DOHH2 (cell line): ENCODE measurements at regions not wholly inside any gene's neighbourhood (a gene's known extent, or its start where the extent isn't known, plus 50 kb on each side); places are given as distances from the start of the nearest gene placed in this dataset.

Source experiments
- H3F3A ChIP-seq: fragments of 200-600 bp; sonication (generic), shearing (Covaris generic); 2 replicates; pipeline ENCODE4 v1.6.0; 2016; ENCODE audit warnings: antibody characterized with exemption, mild to moderate bottlenecking; ENCODE audit not compliant: control insufficient read depth, insufficient read depth
- H3K27ac ChIP-seq: fragments of 200-600 bp; sonication (generic); 2 replicates; pipeline ENCODE4 v1.5.1; 2014; ENCODE audit warnings: low read depth, mild to moderate bottlenecking, low read length, moderate library complexity
- H3K27me3 ChIP-seq: fragments of 200-600 bp; sonication (generic); 2 replicates; pipeline ENCODE4 v1.6.1; 2014; ENCODE audit warnings: mild to moderate bottlenecking, low read length, mixed read lengths; ENCODE audit not compliant: control insufficient read depth
- H3K36me3 ChIP-seq: fragments of 200-600 bp; sonication (generic); 2 replicates; pipeline ENCODE4 v1.6.1; 2014; ENCODE audit warnings: mild to moderate bottlenecking, low read length, moderate library complexity, mixed read lengths; ENCODE audit not compliant: control insufficient read depth
- H3K4me1 ChIP-seq: fragments of 200-600 bp; sonication (generic); 2 replicates; pipeline ENCODE4 v1.6.1; 2014; ENCODE audit warnings: mild to moderate bottlenecking, low read length, mixed read lengths; ENCODE audit not compliant: control insufficient read depth
- H3K4me2 ChIP-seq: fragments of 200-600 bp; sonication (generic); 2 replicates; pipeline ENCODE4 v1.6.0; 2014; ENCODE audit warnings: mild to moderate bottlenecking, low read length, moderate library complexity
- H3K4me3 ChIP-seq: fragments of 200-600 bp; sonication (generic); 2 replicates; pipeline ENCODE4 v1.5.1; 2014; ENCODE audit warnings: mild to moderate bottlenecking, low read length, mixed read lengths
- H3K79me2 ChIP-seq: fragments of 200-600 bp; sonication (generic); 2 replicates; pipeline ENCODE4 v1.6.1; 2014; ENCODE audit warnings: mild to moderate bottlenecking, low read length, mixed read lengths; ENCODE audit not compliant: control insufficient read depth
- H3K9me2 ChIP-seq: fragments of 200-600 bp; sonication (generic); replicated peaks from 2 replicates; pipeline ENCODE4 v1.6.1; 2014; ENCODE audit warnings: mild to moderate bottlenecking, low read length, mixed read lengths; ENCODE audit not compliant: control insufficient read depth
- H3K9me3 ChIP-seq: fragments of 200-600 bp; sonication (generic); 2 replicates; pipeline ENCODE4 v1.6.1; 2014; ENCODE audit warnings: antibody characterized with exemption, low read length, mixed read lengths; ENCODE audit not compliant: control insufficient read depth, insufficient read depth
- H4K20me1 ChIP-seq: fragments of 200-600 bp; sonication (generic); 2 replicates; pipeline ENCODE4 v1.6.0; 2014; ENCODE audit warnings: low read depth, mild to moderate bottlenecking, antibody characterized with exemption, low read length, moderate library complexity; ENCODE audit not compliant: control insufficient read depth, insufficient read depth
- CTCF ChIP-seq: fragments of 200-600 bp; sonication (generic); IDR thresholded peaks from one replicate; pipeline ENCODE4 v1.5.1; 2014; ENCODE audit warnings: antibody characterized with exemption, mild to moderate bottlenecking, low read depth, low read length; ENCODE audit not compliant: poor library complexity, severe bottlenecking
- EZH2phosphoT487 ChIP-seq: fragments of 200-600 bp; sonication (generic); IDR thresholded peaks from 2 replicates; pipeline ENCODE4 v1.6.1; 2017; ENCODE audit warnings: borderline replicate concordance, mild to moderate bottlenecking, antibody characterized with exemption, low read length, moderate library complexity, mixed read lengths

- H3K27me3 ChIP-seq, result 0 out of 2 replicates have a peak, but pooled peaks cover 2% of the 10 kb centered on the region
- H4K20me1 ChIP-seq, result no peaks in the 10 kb centered on the region
- no peaks in the 10 kb centered on the region for H3K79me2 ChIP-seq
- no peak overlapping the region for H3K4me2 ChIP-seq
- H3F3A ChIP-seq, result no peaks in the 10 kb centered on the region
- no peaks in the 10 kb centered on the region for H3K4me1 ChIP-seq
- H3K9me2 ChIP-seq, result no peaks in the 10 kb centered on the region
- no peaks in the 10 kb centered on the region for H3K9me3 ChIP-seq
- no peak overlapping the region for H3K27ac ChIP-seq
- no peak overlapping the region for H3K4me3 ChIP-seq
- TF ChIP-seq CTCF (no peak), EZH2phosphoT487 (no peak)
- H3K36me3 ChIP-seq, result no peaks in the 10 kb centered on the region
Observed at GRCh38 chr2:236689981-236690380, 120.4 kb downstream of the ACKR3 start.

GRCh38 chr2:236690726-236691125 lies 121.1 kb downstream of the ACKR3 start:
- Histone ChIP-seq H3K9me2 (no peaks in the 10 kb centered on the region), H3K27me3 (0 out of 2 replicates have a peak, but pooled peaks cover 2% of the 10 kb centered on the region), H3K4me1 (no peaks in the 10 kb centered on the region), H3K9me3 (no peaks in the 10 kb centered on the region), H3K4me3 (no peak overlapping the region), H3K4me2 (no peak overlapping the region), H3F3A (no peaks in the 10 kb centered on the region), H3K79me2 (no peaks in the 10 kb centered on the region), H3K36me3 (no peaks in the 10 kb centered on the region), H4K20me1 (no peaks in the 10 kb centered on the region), H3K27ac (no peak overlapping the region)
- TF ChIP-seq CTCF (no peak), EZH2phosphoT487 (no peak)

DNA sequence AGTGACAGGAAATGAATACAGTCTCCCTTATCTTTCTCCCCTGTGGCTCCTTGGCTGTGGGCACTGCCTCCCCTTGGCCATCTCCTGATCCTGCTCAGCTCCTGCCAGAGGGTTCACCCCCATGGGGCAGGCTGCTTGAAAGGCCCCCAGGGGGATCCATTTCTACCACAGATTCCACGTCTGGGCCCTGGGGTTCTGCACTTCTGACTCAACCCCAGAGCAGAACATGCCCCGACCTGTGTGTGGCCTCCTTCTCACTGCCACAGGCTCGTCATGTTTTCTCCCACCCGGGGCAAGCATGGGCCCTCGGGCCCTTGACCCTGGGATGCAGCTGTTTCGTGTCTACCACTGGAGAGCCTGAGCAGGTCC lies 122.2 kb downstream of the ACKR3 start:
- no peak overlapping the region for H3K27ac ChIP-seq
- no peak overlapping the region for H3K4me2 ChIP-seq
- H3K4me1 ChIP-seq, result no peaks in the 10 kb centered on the region

More for the DNA sequence above, 122.2 kb downstream of the ACKR3 start:
- H3F3A ChIP-seq, result no peaks in the 10 kb centered on the region
- H3K4me3 ChIP-seq, result no peak overlapping the region
- H4K20me1 ChIP-seq, result no peaks in the 10 kb centered on the region
- H3K79me2 ChIP-seq, result no peaks in the 10 kb centered on the region
- no peaks in the 10 kb centered on the region for H3K9me2 ChIP-seq
- H3K27me3 ChIP-seq, result 0 out of 2 replicates have a peak, but pooled peaks cover 2% of the 10 kb centered on the region
- no peak for TF ChIP-seq CTCF
- no peak for TF ChIP-seq EZH2phosphoT487
- no peaks in the 10 kb centered on the region for H3K9me3 ChIP-seq
- H3K36me3 ChIP-seq, result no peaks in the 10 kb centered on the region
